B cell (primary cell): ENCODE measurements at regions not wholly inside any gene's neighbourhood (a gene's known extent, or its start where the extent isn't known, plus 50 kb on each side); places are given as distances from the start of the nearest gene placed in this dataset.

ENCODE experiments used
- ATAC-seq: fragments of 200-7000 bp; cut with Tn5 transposase; one replicate; pipeline ENCODE4 v1.10.0; 2021; ENCODE audit warnings: low read depth, mild to moderate bottlenecking, moderate number of reproducible peaks, moderate library complexity
- CTCF ChIA-PET: fragments of 350-600 bp; sonication (Branson Sonifier 250); formaldehyde crosslinking; loops from one replicate; lab custom pipeline; 2021; ENCODE audit warnings: antibody characterized with exemption, inconsistent platforms; lab: Charles Lee
- POLR2A ChIA-PET: fragments of 350-600 bp; sonication (Branson Sonifier 250); formaldehyde crosslinking; loops from one replicate; lab custom pipeline; 2021; ENCODE audit warnings: antibody characterized with exemption; lab: Charles Lee
- DNase-seq: peaks from one replicate; pipeline ENCODE4 v3.0.0; 2013
- H2AFZ ChIP-seq: 2 replicates; pipeline ENCODE4 v1.6.1; 2012; ENCODE audit warnings: mild to moderate bottlenecking, low read depth, low read length; ENCODE audit not compliant: insufficient read depth, poor library complexity, severe bottlenecking
- H3K27ac ChIP-seq, 2 donors: 1 replicate in 1 of 2; 2 replicates in 1 of 2; pipeline ENCODE4 v1.5.1; 2012 to 2013; ENCODE audit warnings: low read length in 2 of 2, mild to moderate bottlenecking in 2 of 2, moderate library complexity in 1 of 2
- H3K27me3 ChIP-seq, 4 experiments: fragments of 200-600 bp in 1 of 4; sonication (generic) in 1 of 4; replicated peaks in 1 of 4; 1 replicate in 2 of 4; 2 replicates in 2 of 4; pipeline versions ENCODE4 v1.6.1 to v1.7.0; 2013 to 2016; ENCODE audit warnings: low read length in 3 of 4, mild to moderate bottlenecking in 2 of 4, mixed read lengths in 1 of 4, moderate library complexity in 1 of 4; ENCODE audit not compliant: insufficient read depth in 4 of 4, control insufficient read depth in 3 of 4; ENCODE audit errors: control extremely low read depth in 1 of 4
- H3K36me3 ChIP-seq, 2 experiments: replicated peaks in 1 of 2; 1 replicate in 1 of 2; 2 replicates in 1 of 2; pipeline versions ENCODE4 v1.6.1 to v1.7.1; 2013; ENCODE audit warnings: low read length in 1 of 2; ENCODE audit not compliant: insufficient read depth in 2 of 2, control insufficient read depth in 1 of 2; ENCODE audit errors: control extremely low read depth in 1 of 2, extremely low read depth in 1 of 2
- H3K4me1 ChIP-seq, 2 donors: fragments of 200-600 bp in 1 of 2; sonication (generic) in 1 of 2; 1 replicate in 1 of 2; 2 replicates in 1 of 2; pipeline versions ENCODE4 v1.5.1 to v1.6.1; 2013 to 2017; ENCODE audit warnings: low read length in 2 of 2; ENCODE audit not compliant: control insufficient read depth in 2 of 2, insufficient read depth in 2 of 2
- H3K4me2 ChIP-seq: replicated peaks from 2 replicates; pipeline ENCODE3; 2012; ENCODE audit warnings: mild to moderate bottlenecking, low read depth, low read length; ENCODE audit not compliant: poor library complexity, severe bottlenecking
- H3K4me3 ChIP-seq, 5 experiments: fragments of 200-600 bp in 1 of 5; sonication (generic) in 1 of 5; 1 replicate in 3 of 5; 2 replicates in 2 of 5; pipeline versions ENCODE4 v1.5.1 to v1.7.0; 2011 to 2016; ENCODE audit warnings: low read length in 4 of 5, mild to moderate bottlenecking in 4 of 5, low read depth in 2 of 5, control low read depth in 1 of 5, moderate library complexity in 1 of 5; ENCODE audit not compliant: insufficient read depth in 1 of 5; ENCODE audit errors: control extremely low read depth in 1 of 5, extremely low read depth in 1 of 5
- H3K79me2 ChIP-seq: fragments of 200-600 bp; sonication (generic); one replicate; pipeline ENCODE4 v1.6.0; 2016; ENCODE audit warnings: low read length; ENCODE audit not compliant: control insufficient read depth, insufficient read depth
- H3K9ac ChIP-seq: fragments of 200-600 bp; sonication (generic); 2 replicates; pipeline ENCODE4 v1.6.1; 2017; ENCODE audit warnings: mild to moderate bottlenecking, low read length, moderate library complexity
- H3K9me3 ChIP-seq, 3 donors: one replicate each; pipeline versions ENCODE4 v1.6.1 to v1.7.1; 2013; ENCODE audit warnings: low read length in 2 of 3; ENCODE audit not compliant: control insufficient read depth in 2 of 3, insufficient read depth in 1 of 3; ENCODE audit errors: control extremely low read depth in 1 of 3
- H4K20me1 ChIP-seq: 2 replicates; pipeline ENCODE4 v1.6.0; 2012; ENCODE audit warnings: mild to moderate bottlenecking, low read length; ENCODE audit not compliant: insufficient read depth, control insufficient read depth, poor library complexity, severe bottlenecking
- H3K27ac Mint-ChIP-seq: one replicate; pipeline ENCODE4 v1.8.0; 2021; ENCODE audit warnings: mixed read lengths
- H3K27me3 Mint-ChIP-seq: one replicate; pipeline ENCODE4 v1.8.0; 2021; ENCODE audit warnings: mixed read lengths
- H3K4me1 Mint-ChIP-seq: one replicate; pipeline ENCODE4 v1.8.0; 2021; ENCODE audit warnings: mixed read lengths
- H3K4me3 Mint-ChIP-seq: one replicate; pipeline ENCODE4 v1.8.0; 2021; ENCODE audit warnings: mixed read lengths
- H3K9me3 Mint-ChIP-seq: one replicate; pipeline ENCODE4 v1.8.0; 2022; ENCODE audit warnings: mixed read lengths; ENCODE audit not compliant: insufficient read depth
- EZH2 ChIP-seq: IDR thresholded peaks from 2 replicates; pipeline ENCODE4 v1.6.1; 2012; ENCODE audit warnings: borderline replicate concordance, low read depth, mild to moderate bottlenecking, moderate library complexity, low read length; ENCODE audit not compliant: insufficient read depth, poor library complexity, severe bottlenecking
- WGBS: methylation state at CpG from one replicate; pipeline ENCODE4 v1.1.5; 2013; ENCODE audit warnings: missing lambda C conversion rate; ENCODE audit not compliant: insufficient coverage; 5-methylcytosine and 5-hydroxymethylcytosine counted together
- intact Hi-C: fragments of 100-400 bp; cut with micrococcal nuclease; formaldehyde crosslinking; loops from one replicate; pipeline ENCODE4 v1.10.0; 2022
- TF ChIP-seq, protein P1 (sequence below): fragments of 200-600 bp; IDR thresholded peaks from one replicate; pipeline ENCODE4 v1.8.0; 2022; ENCODE audit warnings: antibody characterized with exemption, mild to moderate bottlenecking

DNA sequence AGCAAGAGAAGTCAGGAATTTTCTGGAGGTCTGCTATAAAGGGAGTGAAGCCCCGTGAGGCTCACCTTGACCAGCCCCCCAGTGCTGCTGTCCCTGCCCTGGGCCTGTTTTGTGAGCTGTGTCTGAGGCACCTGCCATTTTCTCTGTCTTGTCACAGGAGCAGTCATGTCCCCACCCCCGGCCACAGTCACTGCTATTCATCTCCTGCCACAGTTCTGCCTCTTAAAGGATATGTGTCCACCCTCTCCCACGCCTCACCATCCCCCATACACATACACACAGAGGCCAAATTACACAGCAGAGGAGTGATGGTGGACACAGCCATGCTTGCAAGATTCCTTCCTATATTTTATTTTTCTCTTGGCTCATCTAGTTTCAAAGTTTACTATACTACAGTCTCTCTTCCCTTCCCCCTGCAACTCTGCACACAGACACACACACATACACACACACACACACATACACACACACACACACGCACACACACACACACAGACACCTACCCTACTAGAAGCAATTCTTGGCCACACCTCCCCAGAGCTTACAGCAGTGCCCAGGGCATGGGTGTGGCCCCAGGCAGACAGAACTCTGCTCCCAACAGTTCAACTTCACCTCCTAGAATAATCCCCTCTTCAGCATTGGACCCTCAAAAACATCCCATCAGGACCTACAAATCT, 68.7 kb upstream of the TAB2 start:
- Mint-ChIP-seq H3K4me3 (peak overlapping the region; percentile 24), H3K4me1 (peaks cover 52% of the 10 kb centered on the region), H3K27me3 (no peaks in the 10 kb centered on the region), H3K9me3 (no peaks in the 10 kb centered on the region), H3K27ac (peak overlapping the region; percentile 61)
- ATAC-seq: peak; percentile 12
- Histone ChIP-seq H4K20me1 (no peaks in the 10 kb centered on the region), H3K9me3 (no peaks in the 10 kb centered on the region), H3K27me3 (no peaks in the 10 kb centered on the region), H3K4me2 (peak overlapping the region; percentile 14), H3K36me3 (no peaks in the 10 kb centered on the region), H2AFZ (peak overlapping the region; percentile 45), H3K27ac (no peak overlapping the region), H3K79me2 (no peaks in the 10 kb centered on the region), H3K9ac (no peak overlapping the region), H3K4me3 (no peak overlapping the region), H3K4me1 (peaks cover 32 to 33% of the 10 kb centered on the region in 2 donors)
- TF ChIP-seq, protein P1, sequence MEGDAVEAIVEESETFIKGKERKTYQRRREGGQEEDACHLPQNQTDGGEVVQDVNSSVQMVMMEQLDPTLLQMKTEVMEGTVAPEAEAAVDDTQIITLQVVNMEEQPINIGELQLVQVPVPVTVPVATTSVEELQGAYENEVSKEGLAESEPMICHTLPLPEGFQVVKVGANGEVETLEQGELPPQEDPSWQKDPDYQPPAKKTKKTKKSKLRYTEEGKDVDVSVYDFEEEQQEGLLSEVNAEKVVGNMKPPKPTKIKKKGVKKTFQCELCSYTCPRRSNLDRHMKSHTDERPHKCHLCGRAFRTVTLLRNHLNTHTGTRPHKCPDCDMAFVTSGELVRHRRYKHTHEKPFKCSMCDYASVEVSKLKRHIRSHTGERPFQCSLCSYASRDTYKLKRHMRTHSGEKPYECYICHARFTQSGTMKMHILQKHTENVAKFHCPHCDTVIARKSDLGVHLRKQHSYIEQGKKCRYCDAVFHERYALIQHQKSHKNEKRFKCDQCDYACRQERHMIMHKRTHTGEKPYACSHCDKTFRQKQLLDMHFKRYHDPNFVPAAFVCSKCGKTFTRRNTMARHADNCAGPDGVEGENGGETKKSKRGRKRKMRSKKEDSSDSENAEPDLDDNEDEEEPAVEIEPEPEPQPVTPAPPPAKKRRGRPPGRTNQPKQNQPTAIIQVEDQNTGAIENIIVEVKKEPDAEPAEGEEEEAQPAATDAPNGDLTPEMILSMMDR: no peak
- no peak for TF ChIP-seq EZH2
- 69% methylated on average over 4 of the region's 4 CpGs for WGBS
- CTCF ChIA-PET: no interaction called here
- intact Hi-C loops: loop anchor here (5.0 kb wide), 1 partner anchor 37 kb away; no protein-coding TSS in a partner anchor
- POLR2A ChIA-PET: interaction anchor here (1.0 kb wide), 1 partner anchor 23 kb away, joined by 3 read pairs; no protein-coding TSS in a partner anchor
- DNase-seq: no peak
